ENCODE measurements at regions not wholly inside any gene's neighbourhood (a gene's known extent, or its start where the extent isn't known, plus 50 kb on each side); places are given as distances from the start of the nearest gene placed in this dataset.

GRCh38 chr2:14134771-14135170 is 497.7 kb upstream of the LRATD1 start:
- H3K9me3 ChIP-seq (replicated peaks) = peaks cover 4% of the 10 kb centered on the region; the same call in 1 of the 2 replicates
- no peaks in the 10 kb centered on the region for H3K27me3 ChIP-seq (replicated peaks)
- no peaks in the 10 kb centered on the region for H3K4me1 ChIP-seq (replicated peaks)
- no peaks in the 10 kb centered on the region for H3K36me3 ChIP-seq
- H3K27ac ChIP-seq = no peak overlapping the region
- H3K4me3 ChIP-seq = no peak overlapping the region
- no peak for DNase-seq (ENCODE audit: low read depth in 1 of 2, low spot score in 2 of 2)

- H3K9me3 ChIP-seq (replicated peaks) = peaks cover 4% of the 10 kb centered on the region; the same call in 1 of the 2 replicates
- no peak overlapping the region for H3K27ac ChIP-seq
- no peak for DNase-seq (ENCODE audit: low read depth in 1 of 2, low spot score in 2 of 2)
- no peaks in the 10 kb centered on the region for H3K36me3 ChIP-seq
- no peaks in the 10 kb centered on the region for H3K27me3 ChIP-seq (replicated peaks)
- H3K4me3 ChIP-seq = no peak overlapping the region
- no peaks in the 10 kb centered on the region for H3K4me1 ChIP-seq (replicated peaks)
Observed at GRCh38 chr2:14136030-14136429, 496.5 kb upstream of the LRATD1 start.

GRCh38 chr2:14137643-14138042 is 494.9 kb upstream of the LRATD1 start:
- Histone ChIP-seq H3K27me3 (replicated peaks) (no peaks in the 10 kb centered on the region), H3K27ac (no peak overlapping the region), H3K4me1 (replicated peaks) (no peaks in the 10 kb centered on the region), H3K4me3 (no peak overlapping the region), H3K9me3 (replicated peaks) (peaks cover 4% of the 10 kb centered on the region; the same call in 1 of the 2 replicates), H3K36me3 (no peaks in the 10 kb centered on the region)
- no peak for DNase-seq (ENCODE audit: low read depth in 1 of 2, low spot score in 2 of 2)

GRCh38 chr2:14140009-14140550 is 492.4 kb upstream of the LRATD1 start:
- H3K27me3 ChIP-seq (replicated peaks) = no peaks in the 10 kb centered on the region
- no peaks in the 10 kb centered on the region for H3K4me1 ChIP-seq (replicated peaks)
- no peak overlapping the region for H3K4me3 ChIP-seq
- H3K27ac ChIP-seq = no peak overlapping the region
- H3K9me3 ChIP-seq (replicated peaks) = peaks cover 4% of the 10 kb centered on the region; the same call in 1 of the 2 replicates
- DNase-seq (ENCODE audit: low read depth in 1 of 2, low spot score in 2 of 2) = no peak
- no peaks in the 10 kb centered on the region for H3K36me3 ChIP-seq

GRCh38 chr2:14143435-14143834 is 489.1 kb upstream of the LRATD1 start:
- H3K4me1 ChIP-seq (replicated peaks) = no peaks in the 10 kb centered on the region
- DNase-seq (ENCODE audit: low read depth in 1 of 2, low spot score in 2 of 2) = no peak
- no peaks in the 10 kb centered on the region for H3K27me3 ChIP-seq (replicated peaks)
- H3K4me3 ChIP-seq = no peak overlapping the region
- H3K36me3 ChIP-seq = no peaks in the 10 kb centered on the region
- no peak overlapping the region for H3K27ac ChIP-seq
- H3K9me3 ChIP-seq (replicated peaks) = no peaks in the 10 kb centered on the region

GRCh38 chr2:14148216-14148615 is 484.3 kb upstream of the LRATD1 start:
- Histone ChIP-seq H3K4me3 (no peak overlapping the region), H3K36me3 (no peaks in the 10 kb centered on the region), H3K27me3 (replicated peaks) (no peaks in the 10 kb centered on the region), H3K4me1 (replicated peaks) (no peaks in the 10 kb centered on the region), H3K27ac (no peak overlapping the region), H3K9me3 (replicated peaks) (no peaks in the 10 kb centered on the region)
- no peak for DNase-seq (ENCODE audit: low read depth in 1 of 2, low spot score in 2 of 2)

GRCh38 chr2:14157816-14158215 is 474.7 kb upstream of the LRATD1 start:
- no peaks in the 10 kb centered on the region for H3K27me3 ChIP-seq (replicated peaks)
- H3K4me3 ChIP-seq = no peak overlapping the region
- no peaks in the 10 kb centered on the region; the same call in 1 of the 2 replicates for H3K36me3 ChIP-seq
- H3K4me1 ChIP-seq (replicated peaks) = no peaks in the 10 kb centered on the region
- no peak overlapping the region for H3K27ac ChIP-seq
- peaks cover 3% of the 10 kb centered on the region; the same call in 1 of the 2 replicates for H3K9me3 ChIP-seq (replicated peaks)
- no peak for DNase-seq (ENCODE audit: low read depth in 1 of 2, low spot score in 2 of 2)

GRCh38 chr2:14180333-14180732 is 452.2 kb upstream of the LRATD1 start:
- Histone ChIP-seq H3K4me3 (no peak overlapping the region), H3K4me1 (replicated peaks) (no peaks in the 10 kb centered on the region), H3K9me3 (replicated peaks) (peaks cover 5% of the 10 kb centered on the region; the same call in 1 of the 2 replicates), H3K27ac (no peak overlapping the region), H3K36me3 (no peaks in the 10 kb centered on the region), H3K27me3 (replicated peaks) (no peaks in the 10 kb centered on the region)
- no peak for DNase-seq (ENCODE audit: low read depth in 1 of 2, low spot score in 2 of 2)

- Histone ChIP-seq H3K9me3 (replicated peaks) (peaks cover 5% of the 10 kb centered on the region), H3K36me3 (no peaks in the 10 kb centered on the region), H3K27me3 (replicated peaks) (no peaks in the 10 kb centered on the region)
Observed at GRCh38 chr2:14182227-14182946, 450.1 kb upstream of the LRATD1 start.

GRCh38 chr2:14185906-14186305 is 446.6 kb upstream of the LRATD1 start:
- no peaks in the 10 kb centered on the region for H3K27me3 ChIP-seq (replicated peaks)
- H3K9me3 ChIP-seq (replicated peaks) = no peaks in the 10 kb centered on the region; the same call in 1 of the 2 replicates
- no peaks in the 10 kb centered on the region for H3K36me3 ChIP-seq
- no peaks in the 10 kb centered on the region for H3K4me1 ChIP-seq (replicated peaks)
- DNase-seq (ENCODE audit: low read depth in 1 of 2, low spot score in 2 of 2) = no peak
- H3K4me3 ChIP-seq = no peak overlapping the region
- no peak overlapping the region for H3K27ac ChIP-seq

More at GRCh38 chr2:14182227-14182946, 450.1 kb upstream of the LRATD1 start:
- no peak for DNase-seq (ENCODE audit: low read depth in 1 of 2, low spot score in 2 of 2)
- Histone ChIP-seq H3K4me3 (no peak overlapping the region), H3K27ac (no peak overlapping the region), H3K4me1 (replicated peaks) (no peaks in the 10 kb centered on the region)

- Histone ChIP-seq H3K9me3 (replicated peaks) (no peaks in the 10 kb centered on the region; the same call in 1 of the 2 replicates), H3K27ac (no peak overlapping the region), H3K27me3 (replicated peaks) (no peaks in the 10 kb centered on the region), H3K4me3 (no peak overlapping the region), H3K4me1 (replicated peaks) (no peaks in the 10 kb centered on the region), H3K36me3 (no peaks in the 10 kb centered on the region)
- DNase-seq (ENCODE audit: low read depth in 1 of 2, low spot score in 2 of 2) = no peak
Observed at GRCh38 chr2:14188446-14188845, 444.1 kb upstream of the LRATD1 start.

- no peak for DNase-seq (ENCODE audit: low read depth in 1 of 2, low spot score in 2 of 2)
- Histone ChIP-seq H3K27ac (no peak overlapping the region), H3K36me3 (no peaks in the 10 kb centered on the region), H3K27me3 (replicated peaks) (no peaks in the 10 kb centered on the region), H3K4me3 (no peak overlapping the region), H3K4me1 (replicated peaks) (no peaks in the 10 kb centered on the region), H3K9me3 (replicated peaks) (no peaks in the 10 kb centered on the region; the same call in 1 of the 2 replicates)
Observed at GRCh38 chr2:14189929-14190328, 442.6 kb upstream of the LRATD1 start.

GRCh38 chr2:14194233-14194632 is 438.3 kb upstream of the LRATD1 start:
- Histone ChIP-seq H3K4me3 (no peak overlapping the region), H3K9me3 (replicated peaks) (peaks cover 7% of the 10 kb centered on the region; the same call in 1 of the 2 replicates), H3K4me1 (replicated peaks) (no peaks in the 10 kb centered on the region), H3K27ac (no peak overlapping the region), H3K36me3 (no peaks in the 10 kb centered on the region), H3K27me3 (replicated peaks) (no peaks in the 10 kb centered on the region)
- DNase-seq (ENCODE audit: low read depth in 1 of 2, low spot score in 2 of 2) = no peak

GRCh38 chr2:14197293-14197692 is 435.2 kb upstream of the LRATD1 start:
- DNase-seq (ENCODE audit: low read depth in 1 of 2, low spot score in 2 of 2) = no peak
- Histone ChIP-seq H3K9me3 (replicated peaks) (peaks cover 8% of the 10 kb centered on the region; the same call in 1 of the 2 replicates), H3K4me1 (replicated peaks) (no peaks in the 10 kb centered on the region), H3K4me3 (no peak overlapping the region), H3K27me3 (replicated peaks) (no peaks in the 10 kb centered on the region), H3K36me3 (no peaks in the 10 kb centered on the region), H3K27ac (no peak overlapping the region)

Data from SJSA1 (cell line).